ENCODE measurements at regions not wholly inside any gene's neighbourhood (a gene's known extent, or its start where the extent isn't known, plus 50 kb on each side); places are given as distances from the start of the nearest gene placed in this dataset.

DNA sequence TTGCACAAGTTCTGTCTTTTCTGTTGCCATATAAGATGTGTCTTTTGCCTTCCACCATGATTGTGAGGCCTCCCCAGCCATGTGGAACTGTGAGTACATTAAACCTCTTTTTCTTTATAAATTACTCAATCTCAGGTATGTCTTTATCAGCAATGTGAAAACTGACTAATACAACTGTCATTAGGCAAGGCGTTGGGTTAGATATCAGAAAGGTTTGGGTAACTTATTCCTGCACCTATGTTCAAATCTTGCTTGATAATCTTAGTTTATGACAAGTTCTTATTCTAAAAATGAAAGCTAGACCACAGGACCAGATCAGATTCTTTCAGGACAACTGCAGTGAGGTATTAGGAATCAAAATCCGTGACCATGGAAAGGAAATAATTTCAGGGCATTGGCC lies 160.6 kb upstream of the BDNF start (continued):
- TF ChIP-seq, protein P1, sequence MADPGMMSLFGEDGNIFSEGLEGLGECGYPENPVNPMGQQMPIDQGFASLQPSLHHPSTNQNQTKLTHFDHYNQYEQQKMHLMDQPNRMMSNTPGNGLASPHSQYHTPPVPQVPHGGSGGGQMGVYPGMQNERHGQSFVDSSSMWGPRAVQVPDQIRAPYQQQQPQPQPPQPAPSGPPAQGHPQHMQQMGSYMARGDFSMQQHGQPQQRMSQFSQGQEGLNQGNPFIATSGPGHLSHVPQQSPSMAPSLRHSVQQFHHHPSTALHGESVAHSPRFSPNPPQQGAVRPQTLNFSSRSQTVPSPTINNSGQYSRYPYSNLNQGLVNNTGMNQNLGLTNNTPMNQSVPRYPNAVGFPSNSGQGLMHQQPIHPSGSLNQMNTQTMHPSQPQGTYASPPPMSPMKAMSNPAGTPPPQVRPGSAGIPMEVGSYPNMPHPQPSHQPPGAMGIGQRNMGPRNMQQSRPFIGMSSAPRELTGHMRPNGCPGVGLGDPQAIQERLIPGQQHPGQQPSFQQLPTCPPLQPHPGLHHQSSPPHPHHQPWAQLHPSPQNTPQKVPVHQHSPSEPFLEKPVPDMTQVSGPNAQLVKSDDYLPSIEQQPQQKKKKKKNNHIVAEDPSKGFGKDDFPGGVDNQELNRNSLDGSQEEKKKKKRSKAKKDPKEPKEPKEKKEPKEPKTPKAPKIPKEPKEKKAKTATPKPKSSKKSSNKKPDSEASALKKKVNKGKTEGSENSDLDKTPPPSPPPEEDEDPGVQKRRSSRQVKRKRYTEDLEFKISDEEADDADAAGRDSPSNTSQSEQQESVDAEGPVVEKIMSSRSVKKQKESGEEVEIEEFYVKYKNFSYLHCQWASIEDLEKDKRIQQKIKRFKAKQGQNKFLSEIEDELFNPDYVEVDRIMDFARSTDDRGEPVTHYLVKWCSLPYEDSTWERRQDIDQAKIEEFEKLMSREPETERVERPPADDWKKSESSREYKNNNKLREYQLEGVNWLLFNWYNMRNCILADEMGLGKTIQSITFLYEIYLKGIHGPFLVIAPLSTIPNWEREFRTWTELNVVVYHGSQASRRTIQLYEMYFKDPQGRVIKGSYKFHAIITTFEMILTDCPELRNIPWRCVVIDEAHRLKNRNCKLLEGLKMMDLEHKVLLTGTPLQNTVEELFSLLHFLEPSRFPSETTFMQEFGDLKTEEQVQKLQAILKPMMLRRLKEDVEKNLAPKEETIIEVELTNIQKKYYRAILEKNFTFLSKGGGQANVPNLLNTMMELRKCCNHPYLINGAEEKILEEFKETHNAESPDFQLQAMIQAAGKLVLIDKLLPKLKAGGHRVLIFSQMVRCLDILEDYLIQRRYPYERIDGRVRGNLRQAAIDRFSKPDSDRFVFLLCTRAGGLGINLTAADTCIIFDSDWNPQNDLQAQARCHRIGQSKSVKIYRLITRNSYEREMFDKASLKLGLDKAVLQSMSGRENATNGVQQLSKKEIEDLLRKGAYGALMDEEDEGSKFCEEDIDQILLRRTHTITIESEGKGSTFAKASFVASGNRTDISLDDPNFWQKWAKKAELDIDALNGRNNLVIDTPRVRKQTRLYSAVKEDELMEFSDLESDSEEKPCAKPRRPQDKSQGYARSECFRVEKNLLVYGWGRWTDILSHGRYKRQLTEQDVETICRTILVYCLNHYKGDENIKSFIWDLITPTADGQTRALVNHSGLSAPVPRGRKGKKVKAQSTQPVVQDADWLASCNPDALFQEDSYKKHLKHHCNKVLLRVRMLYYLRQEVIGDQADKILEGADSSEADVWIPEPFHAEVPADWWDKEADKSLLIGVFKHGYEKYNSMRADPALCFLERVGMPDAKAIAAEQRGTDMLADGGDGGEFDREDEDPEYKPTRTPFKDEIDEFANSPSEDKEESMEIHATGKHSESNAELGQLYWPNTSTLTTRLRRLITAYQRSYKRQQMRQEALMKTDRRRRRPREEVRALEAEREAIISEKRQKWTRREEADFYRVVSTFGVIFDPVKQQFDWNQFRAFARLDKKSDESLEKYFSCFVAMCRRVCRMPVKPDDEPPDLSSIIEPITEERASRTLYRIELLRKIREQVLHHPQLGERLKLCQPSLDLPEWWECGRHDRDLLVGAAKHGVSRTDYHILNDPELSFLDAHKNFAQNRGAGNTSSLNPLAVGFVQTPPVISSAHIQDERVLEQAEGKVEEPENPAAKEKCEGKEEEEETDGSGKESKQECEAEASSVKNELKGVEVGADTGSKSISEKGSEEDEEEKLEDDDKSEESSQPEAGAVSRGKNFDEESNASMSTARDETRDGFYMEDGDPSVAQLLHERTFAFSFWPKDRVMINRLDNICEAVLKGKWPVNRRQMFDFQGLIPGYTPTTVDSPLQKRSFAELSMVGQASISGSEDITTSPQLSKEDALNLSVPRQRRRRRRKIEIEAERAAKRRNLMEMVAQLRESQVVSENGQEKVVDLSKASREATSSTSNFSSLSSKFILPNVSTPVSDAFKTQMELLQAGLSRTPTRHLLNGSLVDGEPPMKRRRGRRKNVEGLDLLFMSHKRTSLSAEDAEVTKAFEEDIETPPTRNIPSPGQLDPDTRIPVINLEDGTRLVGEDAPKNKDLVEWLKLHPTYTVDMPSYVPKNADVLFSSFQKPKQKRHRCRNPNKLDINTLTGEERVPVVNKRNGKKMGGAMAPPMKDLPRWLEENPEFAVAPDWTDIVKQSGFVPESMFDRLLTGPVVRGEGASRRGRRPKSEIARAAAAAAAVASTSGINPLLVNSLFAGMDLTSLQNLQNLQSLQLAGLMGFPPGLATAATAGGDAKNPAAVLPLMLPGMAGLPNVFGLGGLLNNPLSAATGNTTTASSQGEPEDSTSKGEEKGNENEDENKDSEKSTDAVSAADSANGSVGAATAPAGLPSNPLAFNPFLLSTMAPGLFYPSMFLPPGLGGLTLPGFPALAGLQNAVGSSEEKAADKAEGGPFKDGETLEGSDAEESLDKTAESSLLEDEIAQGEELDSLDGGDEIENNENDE (IDR thresholded peaks at IDR 0.05; ENCODE audit: insufficient replicate concordance, low read length): no peak
- no peak for TF ChIP-seq ZNF274 (IDR thresholded peaks at IDR 0.05; ENCODE audit: borderline replicate concordance, extremely low read depth, low read length)
